Peyer's patch (tissue), 4 donors: ENCODE measurements at regions not wholly inside any gene's neighbourhood (a gene's known extent, or its start where the extent isn't known, plus 50 kb on each side); places are given as distances from the start of the nearest gene placed in this dataset.
A peak's percentile ranks its signal among the peaks of the same experiment; 100 is the strongest.

Source experiments
- DNase-seq, 3 donors: peaks; one replicate each; pipeline ENCODE4 v3.0.0-alpha.2; 2017 to 2019
- H3K27ac ChIP-seq, 4 donors: fragments of 200-600 bp; sonication (generic); one replicate each; pipeline ENCODE4 v1.5.1; 2016 to 2019
- H3K27me3 ChIP-seq, 2 donors: fragments of 200-600 bp; sonication (generic); one replicate each; pipeline ENCODE4 v1.5.1; 2019
- H3K36me3 ChIP-seq, 3 donors: fragments of 200-600 bp; sonication (generic); one replicate each; pipeline ENCODE4 v1.5.1; 2016 to 2019
- H3K4me1 ChIP-seq, 4 donors: fragments of 200-600 bp; sonication (generic); one replicate each; pipeline ENCODE4 v1.5.1; 2016 to 2019
- H3K4me3 ChIP-seq, 4 donors: fragments of 200-600 bp; sonication (generic); 1 replicate in 3 of 4; 2 replicates in 1 of 4; pipeline ENCODE4 v1.5.1; 2016 to 2019; ENCODE audit warnings: mild to moderate bottlenecking in 1 of 4
- H3K9me3 ChIP-seq, 4 donors: fragments of 200-600 bp; sonication (generic); one replicate each; pipeline ENCODE4 v1.5.1; 2016 to 2019; ENCODE audit warnings: mild to moderate bottlenecking in 1 of 4
- CTCF ChIP-seq, 6 experiments: fragments of 450-650 bp in 4 of 6; fragments of 200-600 bp in 2 of 6; sonication (generic) in 1 of 6; IDR thresholded peaks; one replicate each; pipeline ENCODE4 v1.5.1; 2017 to 2019; ENCODE audit warnings: antibody characterized with exemption in 6 of 6, mild to moderate bottlenecking in 3 of 6, moderate library complexity in 1 of 6
- POLR2A ChIP-seq, 2 donors: fragments of 450-650 bp; IDR thresholded peaks; one replicate each; pipeline ENCODE4 v1.5.1; 2017; ENCODE audit warnings: antibody characterized with exemption in 2 of 2, mild to moderate bottlenecking in 2 of 2, moderate library complexity in 2 of 2

- H3K27me3 ChIP-seq = no peaks in the 10 kb centered on the region
- TF ChIP-seq CTCF (IDR thresholded peaks at IDR 0.05) = no peak
- TF ChIP-seq POLR2A (IDR thresholded peaks at IDR 0.05) = no peak
- no peaks in the 10 kb centered on the region for H3K9me3 ChIP-seq
- H3K4me3 ChIP-seq = no peak overlapping the region
- H3K4me1 ChIP-seq = no peaks in the 10 kb centered on the region
- H3K27ac ChIP-seq = no peak overlapping the region
- no peaks in the 10 kb centered on the region for H3K36me3 ChIP-seq
- peak in 1 of 3 donors; percentile 24 for DNase-seq
Measured at GRCh38 chr4:3671571-3672464, 94.4 kb upstream of the ADRA2C start.

GRCh38 chr4:3670521-3671519, 95.4 kb upstream of the ADRA2C start:
- Histone ChIP-seq H3K4me3 (no peak overlapping the region), H3K27ac (no peak overlapping the region), H3K36me3 (no peaks in the 10 kb centered on the region), H3K27me3 (no peaks in the 10 kb centered on the region), H3K9me3 (no peaks in the 10 kb centered on the region), H3K4me1 (no peaks in the 10 kb centered on the region)
- no peak for DNase-seq
- no peak for TF ChIP-seq POLR2A (IDR thresholded peaks at IDR 0.05)

GRCh38 chr4:3669553-3669949, 96.6 kb upstream of the ADRA2C start:
- Histone ChIP-seq H3K4me1 (no peaks in the 10 kb centered on the region), H3K27me3 (no peaks in the 10 kb centered on the region), H3K4me3 (no peak overlapping the region), H3K9me3 (no peaks in the 10 kb centered on the region), H3K36me3 (no peaks in the 10 kb centered on the region), H3K27ac (no peak overlapping the region)
- no peak for DNase-seq
- TF ChIP-seq POLR2A (IDR thresholded peaks at IDR 0.05) (no peak), CTCF (IDR thresholded peaks at IDR 0.05) (no peak)

DNA sequence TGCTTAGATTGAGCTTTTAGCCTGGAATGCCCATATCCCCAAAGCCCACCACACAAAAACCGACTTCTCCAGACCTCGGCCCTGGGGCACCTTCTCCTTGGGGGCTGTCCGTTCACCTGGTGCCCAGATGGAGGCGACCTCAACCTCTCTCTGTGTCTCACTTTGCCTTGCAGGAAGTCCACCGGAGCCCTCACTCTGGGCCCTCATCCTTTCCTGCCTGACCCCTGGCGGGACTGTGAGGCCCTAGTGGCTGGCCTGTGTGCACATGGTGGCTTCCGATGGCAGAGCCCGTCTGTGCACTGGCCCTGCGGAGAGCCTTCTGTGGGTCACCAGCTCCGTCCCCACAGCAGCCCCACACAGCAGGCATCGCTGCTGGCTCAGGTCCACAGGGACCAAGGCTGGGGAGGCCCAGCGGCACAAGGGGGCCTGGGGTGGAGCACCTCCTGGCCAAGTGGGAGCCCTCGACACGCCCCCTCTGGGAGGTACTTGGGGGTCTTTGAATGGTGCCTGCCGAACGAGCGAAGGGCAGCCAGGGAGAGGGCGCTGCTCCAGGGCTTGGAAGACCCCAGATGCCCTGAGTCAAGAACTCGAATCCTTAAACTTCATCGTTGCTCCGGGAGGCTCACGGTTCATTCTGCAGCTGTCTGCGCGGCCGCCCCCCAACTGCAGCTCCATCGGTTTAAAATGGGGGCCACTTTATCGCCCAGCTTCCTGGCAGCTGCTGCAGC, 97.2 kb upstream of the ADRA2C start:
- Histone ChIP-seq H3K9me3 (no peaks in the 10 kb centered on the region), H3K4me1 (no peaks in the 10 kb centered on the region), H3K4me3 (no peak overlapping the region), H3K36me3 (no peaks in the 10 kb centered on the region), H3K27ac (no peak overlapping the region), H3K27me3 (no peaks in the 10 kb centered on the region)
- TF ChIP-seq CTCF (IDR thresholded peaks at IDR 0.05) (no peak), POLR2A (IDR thresholded peaks at IDR 0.05) (no peak)
- no peak for DNase-seq

GRCh38 chr4:3667258-3667657, 98.9 kb upstream of the ADRA2C start:
- Histone ChIP-seq H3K27me3 (no peaks in the 10 kb centered on the region), H3K9me3 (no peaks in the 10 kb centered on the region), H3K4me3 (no peak overlapping the region), H3K27ac (no peak overlapping the region), H3K36me3 (no peaks in the 10 kb centered on the region), H3K4me1 (no peaks in the 10 kb centered on the region)
- DNase-seq = no peak
- TF ChIP-seq CTCF (IDR thresholded peaks at IDR 0.05) (no peak), POLR2A (IDR thresholded peaks at IDR 0.05) (no peak)
